T-cell (primary cell): ENCODE measurements at regions not wholly inside any gene's neighbourhood (a gene's known extent, or its start where the extent isn't known, plus 50 kb on each side); places are given as distances from the start of the nearest gene placed in this dataset.

Experiments used
- ATAC-seq, 4 experiments: fragments of 200-7000 bp in 3 of 4; fragments of 150-1000 bp in 1 of 4; cut with Tn5 transposase; replicated peaks in 1 of 4; 1 replicate in 3 of 4; 2 replicates in 1 of 4; pipeline ENCODE4 v1.10.0; 2021; ENCODE audit warnings: moderate library complexity in 3 of 4, mild to moderate bottlenecking in 2 of 4, moderate number of reproducible peaks in 1 of 4
- CTCF ChIA-PET, 2 donors: fragments of 300-600 bp; sonication (Branson Sonifier 250); formaldehyde crosslinking; loops; one replicate each; lab custom pipeline; 2022; ENCODE audit warnings: antibody characterized with exemption in 2 of 2; lab: Charles Lee
- POLR2A ChIA-PET, 2 donors: fragments of 300-600 bp; sonication (Branson Sonifier 250); formaldehyde crosslinking; loops; one replicate each; lab custom pipeline; 2022; ENCODE audit warnings: antibody characterized with exemption in 2 of 2; lab: Charles Lee
- DNase-seq, 35 experiments: peaks; one replicate each; pipeline versions ENCODE4 v3.0.0 to v3.0.0-alpha.2; 2013 to 2023
- H3K27ac ChIP-seq: one replicate; pipeline ENCODE4 v1.5.1; 2013; ENCODE audit warnings: low read length
- H3K27me3 ChIP-seq, 2 experiments: replicated peaks in 1 of 2; 1 replicate in 1 of 2; 2 replicates in 1 of 2; pipeline versions ENCODE4 v1.6.1 to v1.7.0; 2013; ENCODE audit warnings: low read length in 1 of 2, mixed read lengths in 1 of 2; ENCODE audit not compliant: control insufficient read depth in 2 of 2, insufficient read depth in 2 of 2; ENCODE audit errors: extremely low read depth in 1 of 2
- H3K36me3 ChIP-seq, 2 donors: 1 replicate in 1 of 2; 2 replicates in 1 of 2; pipeline versions ENCODE4 v1.6.1 to v1.7.0; 2013; ENCODE audit warnings: low read length in 1 of 2; ENCODE audit not compliant: control insufficient read depth in 2 of 2, insufficient read depth in 1 of 2; ENCODE audit errors: extremely low read depth in 1 of 2
- H3K4me1 ChIP-seq, 2 experiments: 1 replicate in 1 of 2; 2 replicates in 1 of 2; pipeline versions ENCODE4 v1.6.1 to v1.7.0; 2013; ENCODE audit warnings: low read length in 2 of 2, mixed read lengths in 1 of 2; ENCODE audit not compliant: insufficient read depth in 2 of 2, control insufficient read depth in 1 of 2; ENCODE audit errors: extremely low read depth in 1 of 2
- H3K4me3 ChIP-seq, 2 donors: 1 replicate in 1 of 2; 2 replicates in 1 of 2; pipeline versions ENCODE4 v1.5.1 to v1.7.0; 2013; ENCODE audit warnings: mild to moderate bottlenecking in 2 of 2, low read length in 1 of 2, moderate library complexity in 1 of 2; ENCODE audit not compliant: control insufficient read depth in 1 of 2; ENCODE audit errors: extremely low read depth in 1 of 2
- H3K9me3 ChIP-seq: 2 replicates; pipeline ENCODE4 v1.7.0; 2013
- H3K27ac Mint-ChIP-seq, 2 donors: one replicate each; pipeline ENCODE4 v1.8.0; 2020 to 2021; ENCODE audit warnings: mild to moderate bottlenecking in 2 of 2, mixed read lengths in 2 of 2
- H3K27me3 Mint-ChIP-seq, 2 donors: one replicate each; pipeline ENCODE4 v1.8.0; 2021 to 2022; ENCODE audit warnings: mixed read lengths in 2 of 2
- H3K36me3 Mint-ChIP-seq: one replicate; pipeline ENCODE4 v1.8.0; 2021; ENCODE audit warnings: mixed read lengths
- H3K4me1 Mint-ChIP-seq, 3 donors: one replicate each; pipeline ENCODE4 v1.8.0; 2020 to 2022; ENCODE audit warnings: mixed read lengths in 3 of 3, mild to moderate bottlenecking in 1 of 3
- H3K4me3 Mint-ChIP-seq, 3 donors: one replicate each; pipeline ENCODE4 v1.8.0; 2020 to 2022; ENCODE audit warnings: mild to moderate bottlenecking in 3 of 3, mixed read lengths in 3 of 3, moderate library complexity in 3 of 3
- H3K9me3 Mint-ChIP-seq, 3 donors: one replicate each; pipeline ENCODE4 v1.8.0; 2020 to 2022; ENCODE audit warnings: mixed read lengths in 3 of 3
- WGBS: methylation state at CpG from one replicate; pipeline ENCODE4 v1.1.5; 2013; ENCODE audit warnings: missing lambda C conversion rate; ENCODE audit not compliant: insufficient coverage; 5-methylcytosine and 5-hydroxymethylcytosine counted together

GRCh38 chr4:129323658-129324057 lies 227.7 kb downstream of the C4orf33 start:
- H3K4me3 ChIP-seq, result no peak overlapping the region
- H3K4me1 Mint-ChIP-seq, result no peaks in the 10 kb centered on the region
- H3K36me3 ChIP-seq, result no peaks in the 10 kb centered on the region
- no peaks in the 10 kb centered on the region for H3K9me3 ChIP-seq
- no peak overlapping the region for H3K27ac Mint-ChIP-seq
- CTCF ChIA-PET, result interaction anchor here in 1 of 2 donors (0.5 kb wide), 1 partner anchor 135 kb away, joined by 3 read pairs; no protein-coding TSS in a partner anchor
- peaks cover 0 to 5% (median 0%) of the 10 kb centered on the region in 3 donors for H3K9me3 Mint-ChIP-seq
- DNase-seq (no peak), ATAC-seq (no peak)
- POLR2A ChIA-PET, result interaction anchor here in 1 of 2 donors (0.8 kb wide), 1 partner anchor 10 kb away, joined by 3 read pairs; no protein-coding TSS in a partner anchor
- no peak overlapping the region for H3K4me3 Mint-ChIP-seq
- H3K27me3 ChIP-seq, result no peaks in the 10 kb centered on the region
- WGBS, result 90% methylated on average over 4 of the region's 4 CpGs
- H3K36me3 Mint-ChIP-seq, result no peaks in the 10 kb centered on the region
- H3K27ac ChIP-seq, result no peak overlapping the region
- peaks cover 0 to 24% of the 10 kb centered on the region in 2 donors for H3K27me3 Mint-ChIP-seq
- no peaks in the 10 kb centered on the region for H3K4me1 ChIP-seq

- H3K4me1 Mint-ChIP-seq, result no peaks in the 10 kb centered on the region
- POLR2A ChIA-PET, result no interaction called here
- H3K36me3 Mint-ChIP-seq, result no peaks in the 10 kb centered on the region
- H3K4me3 ChIP-seq, result no peak overlapping the region
- CTCF ChIA-PET, result no interaction called here
- H3K4me1 ChIP-seq, result no peaks in the 10 kb centered on the region
- ATAC-seq, result no peak
- H3K27me3 ChIP-seq, result no peaks in the 10 kb centered on the region
- no peaks in the 10 kb centered on the region for H3K9me3 Mint-ChIP-seq
- H3K27ac ChIP-seq, result no peak overlapping the region
- DNase-seq, result no peak
- no peaks in the 10 kb centered on the region for H3K36me3 ChIP-seq
- H3K27ac Mint-ChIP-seq, result no peak overlapping the region
- H3K27me3 Mint-ChIP-seq, result peaks cover 2 to 19% of the 10 kb centered on the region in 2 donors
- WGBS, result 42% methylated on average over 5 of the region's 7 CpGs
- H3K4me3 Mint-ChIP-seq, result no peak overlapping the region
- H3K9me3 ChIP-seq, result no peaks in the 10 kb centered on the region
These were observed 230.9 kb downstream of the C4orf33 start for GRCh38 chr4:129326571-129327460.

DNA sequence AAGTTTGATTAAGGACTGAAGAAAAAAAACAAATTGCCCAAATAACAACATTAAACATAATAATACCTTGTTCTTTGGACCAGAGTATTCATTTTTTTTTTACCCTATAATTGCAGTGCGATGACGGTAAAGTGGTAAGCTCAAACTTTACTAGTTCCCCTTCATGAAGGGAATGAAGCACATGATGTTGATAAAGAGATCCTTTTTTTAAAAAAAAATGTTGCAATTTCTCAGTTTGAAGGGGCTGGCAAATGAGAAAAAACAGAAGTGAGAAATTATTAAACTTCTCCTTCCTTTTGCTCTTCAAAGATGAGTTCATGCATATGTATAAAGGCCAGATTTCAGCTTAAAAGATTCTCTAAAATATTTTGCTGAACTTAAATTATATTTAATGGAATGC lies 231.7 kb downstream of the C4orf33 start:
- WGBS, result no CpG with 5 or more reads among the region's 2 CpGs
- ChIA-PET CTCF (no interaction called here), POLR2A (no interaction called here)
- Mint-ChIP-seq H3K36me3 (no peaks in the 10 kb centered on the region), H3K4me1 (no peaks in the 10 kb centered on the region), H3K27me3 (peaks cover 2 to 11% of the 10 kb centered on the region in 2 donors), H3K27ac (no peak overlapping the region), H3K4me3 (no peak overlapping the region), H3K9me3 (no peaks in the 10 kb centered on the region)
- no peak overlapping the region for H3K27ac ChIP-seq
- no peaks in the 10 kb centered on the region for H3K27me3 ChIP-seq
- no peaks in the 10 kb centered on the region for H3K9me3 ChIP-seq
- no peak for DNase-seq
- H3K36me3 ChIP-seq, result no peaks in the 10 kb centered on the region
- ATAC-seq, result no peak
- H3K4me3 ChIP-seq, result no peak overlapping the region
- H3K4me1 ChIP-seq, result no peaks in the 10 kb centered on the region

GRCh38 chr4:129328162-129328561 lies 232.2 kb downstream of the C4orf33 start:
- no peak overlapping the region for H3K4me3 Mint-ChIP-seq
- H3K4me1 ChIP-seq, result no peaks in the 10 kb centered on the region
- H3K27ac Mint-ChIP-seq, result no peak overlapping the region
- ChIA-PET CTCF (no interaction called here), POLR2A (no interaction called here)
- no peaks in the 10 kb centered on the region for H3K9me3 ChIP-seq
- 65% methylated on average over 3 of the region's 3 CpGs for WGBS
- no peaks in the 10 kb centered on the region for H3K9me3 Mint-ChIP-seq
- no peak for DNase-seq
- no peaks in the 10 kb centered on the region for H3K27me3 ChIP-seq
- H3K36me3 Mint-ChIP-seq, result no peaks in the 10 kb centered on the region
- ATAC-seq, result no peak
- no peak overlapping the region for H3K4me3 ChIP-seq
- H3K36me3 ChIP-seq, result no peaks in the 10 kb centered on the region
- H3K4me1 Mint-ChIP-seq, result no peaks in the 10 kb centered on the region
- peaks cover 2 to 11% of the 10 kb centered on the region in 2 donors for H3K27me3 Mint-ChIP-seq
- no peak overlapping the region for H3K27ac ChIP-seq

DNA sequence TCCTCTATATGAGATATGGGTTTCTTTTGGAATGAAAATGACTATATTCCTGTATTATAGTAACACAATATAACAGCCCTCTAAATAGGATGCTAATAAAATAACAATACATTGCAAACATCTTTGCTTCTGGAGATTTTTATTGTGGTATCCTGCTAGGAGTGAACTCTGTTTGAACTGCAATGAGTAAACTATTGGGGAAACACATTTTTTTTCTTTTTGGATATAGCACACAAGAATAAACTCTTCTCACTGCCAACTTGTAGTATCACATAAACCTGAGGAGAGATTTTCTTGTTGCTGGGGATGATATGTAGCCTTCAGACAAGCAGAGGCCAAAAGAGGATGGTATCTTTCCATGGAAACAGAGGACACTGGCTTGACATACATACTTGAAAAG lies 238.2 kb downstream of the C4orf33 start:
- Mint-ChIP-seq H3K27ac (no peak overlapping the region), H3K4me3 (no peak overlapping the region), H3K27me3 (peaks cover 10 to 19% of the 10 kb centered on the region in 2 donors), H3K36me3 (no peaks in the 10 kb centered on the region), H3K4me1 (no peaks in the 10 kb centered on the region), H3K9me3 (no peaks in the 10 kb centered on the region)
- no peaks in the 10 kb centered on the region for H3K36me3 ChIP-seq
- no peak for DNase-seq
- no peak overlapping the region for H3K4me3 ChIP-seq
- H3K27ac ChIP-seq, result no peak overlapping the region
- H3K27me3 ChIP-seq, result no peaks in the 10 kb centered on the region
- POLR2A ChIA-PET, result no interaction called here
- CTCF ChIA-PET, result no interaction called here
- no peaks in the 10 kb centered on the region for H3K9me3 ChIP-seq
- no peaks in the 10 kb centered on the region for H3K4me1 ChIP-seq
- ATAC-seq, result no peak

DNA sequence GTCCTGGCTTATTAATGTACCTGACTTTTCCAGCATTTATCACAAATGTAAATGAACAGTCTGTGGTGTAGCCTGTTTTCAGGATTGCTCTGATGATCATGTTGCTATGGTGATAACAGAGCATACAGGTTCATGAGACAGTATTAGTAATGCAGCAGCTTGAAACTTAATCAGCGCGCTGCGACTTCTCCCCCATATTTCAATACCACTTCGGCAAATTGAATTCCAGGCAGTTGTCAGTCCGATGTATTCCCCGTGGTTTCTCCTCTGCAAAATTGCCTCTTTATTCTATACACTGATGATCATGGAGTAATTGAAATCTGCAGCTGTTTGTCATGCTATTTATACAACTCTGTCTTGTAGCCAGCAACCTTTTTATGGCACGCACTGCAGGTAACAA lies 239.3 kb downstream of the C4orf33 start:
- WGBS, result no CpG with 5 or more reads among the region's 7 CpGs
- DNase-seq, result no peak
- Mint-ChIP-seq H3K36me3 (no peaks in the 10 kb centered on the region), H3K27ac (no peak overlapping the region), H3K9me3 (no peaks in the 10 kb centered on the region), H3K4me1 (no peaks in the 10 kb centered on the region), H3K27me3 (peaks cover 10 to 19% of the 10 kb centered on the region in 2 donors), H3K4me3 (no peak overlapping the region)
- Histone ChIP-seq H3K9me3 (no peaks in the 10 kb centered on the region), H3K4me3 (no peak overlapping the region), H3K27me3 (no peaks in the 10 kb centered on the region), H3K36me3 (no peaks in the 10 kb centered on the region), H3K27ac (no peak overlapping the region), H3K4me1 (no peaks in the 10 kb centered on the region)
- POLR2A ChIA-PET, result no interaction called here
- no peak for ATAC-seq
- CTCF ChIA-PET, result no interaction called here
